DND-41 (cell line): ENCODE measurements at regions not wholly inside any gene's neighbourhood (a gene's known extent, or its start where the extent isn't known, plus 50 kb on each side); places are given as distances from the start of the nearest gene placed in this dataset.
"Not testable (repeated sequence)": the region's sequence is repeated elsewhere in the genome, so short reads cannot be mapped to it uniquely, and the experiment has no call there.

Experiments used
- EZH2 ChIP-seq: IDR thresholded peaks from 3 replicates; pipeline ENCODE4 v1.6.1; 2012; ENCODE audit warnings: borderline replicate concordance, low read depth, mild to moderate bottlenecking, moderate library complexity, low read length, inconsistent platforms; ENCODE audit not compliant: severe bottlenecking
- TF ChIP-seq, protein P1 (sequence below): IDR thresholded peaks from 2 replicates; pipeline ENCODE4 v1.5.1; 2012; ENCODE audit warnings: borderline replicate concordance, low read length, moderate library complexity, mild to moderate bottlenecking; ENCODE audit not compliant: poor library complexity, severe bottlenecking; ENCODE audit errors: extremely low read depth

DNA sequence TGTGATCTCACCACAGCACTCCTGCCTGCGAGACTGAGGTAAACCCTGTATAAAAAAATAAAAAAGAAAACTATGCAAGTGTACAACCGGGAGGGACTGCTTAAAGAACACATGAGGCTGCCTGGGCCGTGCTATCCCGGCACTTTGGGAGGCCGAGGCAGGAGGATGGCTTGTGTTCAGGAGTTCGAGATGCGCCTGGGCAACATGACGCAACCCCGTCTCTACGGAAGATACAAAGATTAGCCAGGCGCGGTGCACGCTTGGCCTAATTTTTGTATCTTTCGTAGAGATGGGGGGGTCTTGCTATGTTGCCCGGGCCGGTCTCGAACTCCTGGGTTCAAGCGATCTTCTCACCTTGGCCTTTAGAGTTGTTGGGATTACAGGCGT, 75.2 kb upstream of the ERV3-1 start:
- TF ChIP-seq, protein P1, sequence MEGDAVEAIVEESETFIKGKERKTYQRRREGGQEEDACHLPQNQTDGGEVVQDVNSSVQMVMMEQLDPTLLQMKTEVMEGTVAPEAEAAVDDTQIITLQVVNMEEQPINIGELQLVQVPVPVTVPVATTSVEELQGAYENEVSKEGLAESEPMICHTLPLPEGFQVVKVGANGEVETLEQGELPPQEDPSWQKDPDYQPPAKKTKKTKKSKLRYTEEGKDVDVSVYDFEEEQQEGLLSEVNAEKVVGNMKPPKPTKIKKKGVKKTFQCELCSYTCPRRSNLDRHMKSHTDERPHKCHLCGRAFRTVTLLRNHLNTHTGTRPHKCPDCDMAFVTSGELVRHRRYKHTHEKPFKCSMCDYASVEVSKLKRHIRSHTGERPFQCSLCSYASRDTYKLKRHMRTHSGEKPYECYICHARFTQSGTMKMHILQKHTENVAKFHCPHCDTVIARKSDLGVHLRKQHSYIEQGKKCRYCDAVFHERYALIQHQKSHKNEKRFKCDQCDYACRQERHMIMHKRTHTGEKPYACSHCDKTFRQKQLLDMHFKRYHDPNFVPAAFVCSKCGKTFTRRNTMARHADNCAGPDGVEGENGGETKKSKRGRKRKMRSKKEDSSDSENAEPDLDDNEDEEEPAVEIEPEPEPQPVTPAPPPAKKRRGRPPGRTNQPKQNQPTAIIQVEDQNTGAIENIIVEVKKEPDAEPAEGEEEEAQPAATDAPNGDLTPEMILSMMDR: not testable (repeated sequence)
- not testable (repeated sequence) for TF ChIP-seq EZH2
